Thoracic aorta (tissue), 2 donors: ENCODE measurements at regions not wholly inside any gene's neighbourhood (a gene's known extent, or its start where the extent isn't known, plus 50 kb on each side); places are given as distances from the start of the nearest gene placed in this dataset.

ENCODE experiments used
- ATAC-seq: fragments of 150-250 bp; one replicate; pipeline ENCODE4 v1.8.0; 2017; ENCODE audit warnings: low read depth; ENCODE audit not compliant: insufficient number of reproducible peaks, low FRiP score
- DNase-seq: peaks from one replicate; pipeline ENCODE4 v3.0.0-alpha.2; 2020; ENCODE audit warnings: low spot score
- H3K27ac ChIP-seq, 2 donors: fragments of 200-600 bp; sonication (generic); 1 replicate in 1 of 2; 2 replicates in 1 of 2; pipeline ENCODE4 v1.5.1; 2016; ENCODE audit warnings: mild to moderate bottlenecking in 2 of 2, moderate library complexity in 2 of 2
- H3K27me3 ChIP-seq: fragments of 200-600 bp; sonication (generic); replicated peaks from 2 replicates; pipeline ENCODE4 v1.6.0; 2016; ENCODE audit warnings: mild to moderate bottlenecking; ENCODE audit not compliant: insufficient read depth
- H3K36me3 ChIP-seq: fragments of 200-600 bp; sonication (generic); one replicate; pipeline ENCODE4 v1.5.1; 2016
- H3K4me1 ChIP-seq, 2 donors: fragments of 200-600 bp; sonication (generic); 1 replicate in 1 of 2; 2 replicates in 1 of 2; pipeline versions ENCODE4 v1.5.1 to v1.6.0; 2016; ENCODE audit warnings: low read depth in 2 of 2, mild to moderate bottlenecking in 1 of 2; ENCODE audit not compliant: control insufficient read depth in 1 of 2
- H3K4me3 ChIP-seq: fragments of 200-600 bp; sonication (generic); 2 replicates; pipeline ENCODE4 v1.5.1; 2016; ENCODE audit warnings: mild to moderate bottlenecking
- H3K9me3 ChIP-seq: fragments of 200-600 bp; sonication (generic); 2 replicates; pipeline ENCODE4 v1.5.1; 2016
- TF ChIP-seq, protein P1 (sequence below): fragments of 200-600 bp; sonication (generic); IDR thresholded peaks from one replicate; pipeline ENCODE4 v1.5.1; 2019; ENCODE audit warnings: antibody characterized with exemption

DNA sequence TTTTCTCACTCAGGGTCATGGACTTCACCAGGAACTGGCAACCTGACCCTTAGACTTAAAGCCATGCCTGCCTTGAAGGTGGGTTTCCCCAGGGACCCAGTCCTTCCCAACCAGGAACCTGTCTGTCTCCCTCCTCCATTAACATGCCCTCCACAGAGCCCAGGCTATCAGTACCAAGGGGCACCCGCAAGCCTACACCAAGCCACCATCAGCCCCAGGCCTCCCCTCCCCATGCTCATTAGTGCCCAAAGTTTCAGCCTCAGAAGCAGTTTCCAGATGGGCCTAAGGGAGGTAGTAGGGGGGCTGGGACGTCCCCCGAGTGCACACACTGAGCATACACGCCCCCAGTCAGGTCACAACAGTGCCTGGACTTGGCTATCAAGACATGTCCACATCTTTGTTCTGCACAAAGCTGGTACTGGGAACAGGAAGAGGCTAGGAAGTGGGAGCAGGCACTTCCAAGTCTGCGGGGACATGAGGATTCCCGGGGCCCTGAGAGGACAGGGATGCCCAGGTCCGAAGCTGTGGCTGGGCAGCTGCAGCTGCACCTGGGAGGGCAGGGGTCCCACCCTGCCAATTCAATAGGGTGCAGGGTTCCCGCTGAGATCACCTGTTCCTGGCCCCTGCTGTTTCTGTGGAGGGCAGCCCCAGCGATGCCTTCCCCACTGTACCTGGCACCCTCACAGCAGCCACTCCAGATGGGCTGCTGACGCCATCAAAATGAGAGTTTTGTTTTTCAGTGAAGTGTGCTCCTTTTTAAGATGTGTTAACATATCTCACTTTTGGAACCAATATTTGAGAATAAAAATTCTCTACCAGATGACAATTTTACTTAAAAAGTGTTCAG, 731.4 kb downstream of the NR4A2 start:
- TF ChIP-seq, protein P1, sequence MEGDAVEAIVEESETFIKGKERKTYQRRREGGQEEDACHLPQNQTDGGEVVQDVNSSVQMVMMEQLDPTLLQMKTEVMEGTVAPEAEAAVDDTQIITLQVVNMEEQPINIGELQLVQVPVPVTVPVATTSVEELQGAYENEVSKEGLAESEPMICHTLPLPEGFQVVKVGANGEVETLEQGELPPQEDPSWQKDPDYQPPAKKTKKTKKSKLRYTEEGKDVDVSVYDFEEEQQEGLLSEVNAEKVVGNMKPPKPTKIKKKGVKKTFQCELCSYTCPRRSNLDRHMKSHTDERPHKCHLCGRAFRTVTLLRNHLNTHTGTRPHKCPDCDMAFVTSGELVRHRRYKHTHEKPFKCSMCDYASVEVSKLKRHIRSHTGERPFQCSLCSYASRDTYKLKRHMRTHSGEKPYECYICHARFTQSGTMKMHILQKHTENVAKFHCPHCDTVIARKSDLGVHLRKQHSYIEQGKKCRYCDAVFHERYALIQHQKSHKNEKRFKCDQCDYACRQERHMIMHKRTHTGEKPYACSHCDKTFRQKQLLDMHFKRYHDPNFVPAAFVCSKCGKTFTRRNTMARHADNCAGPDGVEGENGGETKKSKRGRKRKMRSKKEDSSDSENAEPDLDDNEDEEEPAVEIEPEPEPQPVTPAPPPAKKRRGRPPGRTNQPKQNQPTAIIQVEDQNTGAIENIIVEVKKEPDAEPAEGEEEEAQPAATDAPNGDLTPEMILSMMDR: no peak
- Histone ChIP-seq H3K27ac (no peak overlapping the region), H3K4me3 (no peak overlapping the region), H3K4me1 (no peaks in the 10 kb centered on the region), H3K9me3 (no peaks in the 10 kb centered on the region), H3K27me3 (no peaks in the 10 kb centered on the region), H3K36me3 (no peaks in the 10 kb centered on the region)
- no peak for ATAC-seq
- DNase-seq: no peak

DNA sequence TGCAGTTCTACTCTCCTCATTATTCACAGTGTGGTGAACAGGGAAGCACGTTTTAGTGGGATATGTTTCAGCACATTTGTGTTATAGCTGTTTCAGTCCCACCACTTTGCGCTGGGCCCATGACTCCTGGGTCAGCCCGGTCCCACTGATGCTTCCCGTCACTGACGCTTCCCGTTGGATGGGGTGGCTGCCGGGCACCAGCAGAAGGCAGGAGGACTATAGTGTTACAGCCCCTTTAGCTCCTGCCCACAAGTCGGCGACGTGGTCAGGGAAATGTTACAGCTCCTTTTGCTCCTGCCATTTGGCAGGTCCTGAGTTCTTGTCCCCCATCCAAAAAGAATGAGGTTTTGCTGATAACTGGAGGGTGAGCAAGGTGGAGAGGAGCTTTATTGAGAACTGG, 732.2 kb downstream of the NR4A2 start:
- DNase-seq (no peak), ATAC-seq (no peak)
- Histone ChIP-seq H3K27me3 (no peaks in the 10 kb centered on the region), H3K4me1 (no peaks in the 10 kb centered on the region), H3K27ac (no peak overlapping the region), H3K9me3 (no peaks in the 10 kb centered on the region), H3K36me3 (no peaks in the 10 kb centered on the region), H3K4me3 (no peak overlapping the region)
- TF ChIP-seq, protein P1: no peak

DNA sequence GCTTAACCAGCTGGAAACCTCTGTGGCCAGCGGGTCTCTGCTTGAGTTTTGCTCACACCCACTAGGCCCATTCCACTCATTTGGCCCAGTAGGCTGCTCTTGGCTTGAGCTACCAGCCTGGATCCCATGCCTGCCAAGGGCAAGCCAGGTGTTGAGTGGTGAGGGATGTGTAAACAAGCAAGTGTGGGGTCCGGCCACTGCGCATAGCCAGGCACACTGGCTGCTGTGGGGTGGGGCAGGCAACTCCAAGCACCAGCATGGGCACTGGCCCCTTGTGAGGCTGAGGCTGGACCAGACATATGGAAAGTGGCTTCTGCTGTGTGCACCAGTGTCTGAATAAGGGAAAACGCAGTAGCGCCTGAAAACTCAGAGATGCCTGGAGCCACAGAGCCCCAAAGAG, 732.7 kb downstream of the NR4A2 start:
- TF ChIP-seq, protein P1: no peak
- H3K4me1 ChIP-seq: no peaks in the 10 kb centered on the region
- DNase-seq (no peak), ATAC-seq (no peak)
- no peaks in the 10 kb centered on the region for H3K36me3 ChIP-seq
- H3K27ac ChIP-seq: no peak overlapping the region
- no peak overlapping the region for H3K4me3 ChIP-seq
- H3K9me3 ChIP-seq: no peaks in the 10 kb centered on the region
- no peaks in the 10 kb centered on the region for H3K27me3 ChIP-seq

DNA sequence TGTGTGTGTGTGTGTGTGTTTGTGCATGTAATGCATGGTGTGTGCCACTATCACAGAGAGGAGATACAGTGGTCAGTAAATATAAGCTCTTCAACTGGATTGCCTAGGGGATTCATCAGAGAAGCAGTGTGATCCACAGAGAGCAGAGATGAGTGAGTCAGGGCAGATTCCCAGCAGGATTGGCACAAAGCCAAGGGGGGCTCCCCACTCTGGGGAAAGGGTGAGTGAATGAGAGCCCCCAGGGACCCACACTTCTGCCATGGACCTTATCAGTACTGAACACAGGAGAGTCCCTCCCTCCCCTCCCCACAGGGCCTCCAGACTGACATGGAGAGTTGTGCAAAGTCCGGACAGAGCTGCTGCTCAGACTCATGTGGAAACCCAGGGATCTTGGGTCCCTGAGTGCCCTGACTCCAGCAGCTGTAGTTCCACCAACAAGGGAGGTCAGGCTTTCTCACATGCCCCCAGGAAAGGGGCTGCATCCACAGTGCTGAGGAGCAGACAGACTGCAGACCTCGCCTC, 748.8 kb downstream of the NR4A2 start:
- no peaks in the 10 kb centered on the region for H3K36me3 ChIP-seq
- TF ChIP-seq, protein P1: no peak
- ATAC-seq (no peak), DNase-seq (no peak)
- no peaks in the 10 kb centered on the region for H3K4me1 ChIP-seq
- no peak overlapping the region for H3K27ac ChIP-seq
- H3K4me3 ChIP-seq: no peak overlapping the region
- H3K9me3 ChIP-seq: peaks cover 3% of the 10 kb centered on the region
- no peaks in the 10 kb centered on the region for H3K27me3 ChIP-seq

DNA sequence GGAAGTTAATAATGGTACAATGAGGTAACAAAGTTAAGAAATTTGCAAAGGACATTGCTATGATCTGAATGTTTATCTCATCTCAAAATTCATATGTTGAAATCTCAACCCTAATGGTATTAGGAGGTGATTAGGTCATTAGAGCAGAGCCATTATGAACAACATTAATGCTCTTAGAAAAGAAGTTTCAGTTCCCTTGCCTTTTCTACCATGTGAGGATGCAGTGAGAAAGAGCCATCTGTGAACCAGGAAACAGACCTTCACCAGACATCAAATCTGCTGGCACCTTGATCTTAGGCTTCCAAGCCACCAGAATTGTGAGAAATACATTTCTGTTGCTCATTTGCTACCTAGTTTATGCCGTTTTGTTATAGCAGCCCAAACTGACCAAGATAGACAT, 757.6 kb downstream of the NR4A2 start:
- Histone ChIP-seq H3K27ac (no peak overlapping the region), H3K4me1 (no peaks in the 10 kb centered on the region), H3K27me3 (no peaks in the 10 kb centered on the region), H3K4me3 (no peak overlapping the region), H3K9me3 (no peaks in the 10 kb centered on the region), H3K36me3 (no peaks in the 10 kb centered on the region)
- TF ChIP-seq, protein P1: no peak
- ATAC-seq: no peak
- no peak for DNase-seq
